SK-N-SH (cell line): ENCODE measurements at regions not wholly inside any gene's neighbourhood (a gene's known extent, or its start where the extent isn't known, plus 50 kb on each side); places are given as distances from the start of the nearest gene placed in this dataset.

Experiments
- CTCF ChIA-PET: fragments of 300-600, 350-600 bp; formaldehyde crosslinking; extraction: SDS; loops from one replicate; lab custom pipeline; 2021; lab: Yijun Ruan, JAX
- POLR2A ChIA-PET: fragments of 350-600 bp; sonication (Branson Sonifier 250); formaldehyde crosslinking; extraction: SDS; loops from one replicate; lab custom pipeline; 2020; ENCODE audit warnings: antibody characterized with exemption, inconsistent platforms; lab: Yijun Ruan, JAX
- DNase-seq: peaks from one replicate; pipeline ENCODE4 v3.0.0; 2012
- H2AFZ ChIP-seq: fragments of 200-600 bp; sonication (generic); 2 replicates; pipeline ENCODE4 v1.8.1; 2016; ENCODE audit warnings: antibody characterized with exemption, mild to moderate bottlenecking, low read depth
- H3F3A ChIP-seq: fragments of 200-600 bp; sonication (generic); replicated peaks from 2 replicates; pipeline ENCODE3; 2016; ENCODE audit warnings: antibody characterized with exemption, mild to moderate bottlenecking; ENCODE audit not compliant: insufficient read depth
- H3K27ac ChIP-seq, 2 experiments: fragments of 200-500 bp in 1 of 2; fragments of 200-600 bp in 1 of 2; sonication (Bioruptor generic) in 1 of 2; sonication (generic), shearing (Covaris generic) in 1 of 2; 2 replicates each; pipeline versions ENCODE4 v1.5.1 to v1.6.1; 2014 to 2016; ENCODE audit warnings: low read depth in 2 of 2, inconsistent platforms in 1 of 2, low read length in 1 of 2, mild to moderate bottlenecking in 1 of 2, mixed read lengths in 1 of 2
- H3K27me3 ChIP-seq: fragments of 200-600 bp; sonication (generic), shearing (Covaris generic); 2 replicates; pipeline ENCODE4 v1.6.1; 2016; ENCODE audit warnings: mixed run types; ENCODE audit not compliant: insufficient read depth
- H3K36me3 ChIP-seq, 2 experiments: fragments of 200-500 bp in 1 of 2; fragments of 200-600 bp in 1 of 2; sonication (Bioruptor generic) in 1 of 2; sonication (generic) in 1 of 2; replicated peaks in 1 of 2; 2 replicates each; pipeline versions ENCODE3 to v1.5.1; 2014 to 2016; ENCODE audit warnings: low read length in 1 of 2, mild to moderate bottlenecking in 1 of 2; ENCODE audit not compliant: insufficient read depth in 2 of 2, control insufficient read depth in 1 of 2
- H3K4me1 ChIP-seq, 2 experiments: fragments of 200-500 bp in 1 of 2; fragments of 200-600 bp in 1 of 2; sonication (Bioruptor generic) in 1 of 2; sonication (generic), shearing (Covaris generic) in 1 of 2; 2 replicates each; pipeline versions ENCODE4 v1.5.1 to v1.6.1; 2014 to 2016; ENCODE audit warnings: low read depth in 1 of 2, low read length in 1 of 2, mixed run types in 1 of 2; ENCODE audit not compliant: insufficient read depth in 2 of 2, control insufficient read depth in 1 of 2
- H3K4me2 ChIP-seq: fragments of 200-600 bp; sonication (generic), shearing (Covaris generic); 2 replicates; pipeline ENCODE4 v1.6.1; 2017; ENCODE audit warnings: mixed run types
- H3K4me3 ChIP-seq, 2 experiments: fragments of 200-500 bp in 1 of 2; fragments of 200-600 bp in 1 of 2; sonication (Bioruptor generic) in 1 of 2; sonication (generic), shearing (Covaris generic) in 1 of 2; 2 replicates each; pipeline versions ENCODE4 v1.5.1 to v1.8.1; 2014 to 2016; ENCODE audit warnings: low read depth in 2 of 2, inconsistent platforms in 1 of 2, low read length in 1 of 2, mild to moderate bottlenecking in 1 of 2, mixed read lengths in 1 of 2, moderate library complexity in 1 of 2
- H3K79me2 ChIP-seq: fragments of 200-600 bp; sonication (generic); 2 replicates; pipeline ENCODE4 v1.8.1; 2017; ENCODE audit warnings: mild to moderate bottlenecking; ENCODE audit not compliant: insufficient read depth
- H3K9ac ChIP-seq: fragments of 200-600 bp; sonication (generic); 2 replicates; pipeline ENCODE4 v1.6.1; 2017; ENCODE audit warnings: mixed run types
- H3K9me2 ChIP-seq: fragments of 200-600 bp; sonication (generic); 2 replicates; pipeline ENCODE4 v1.6.1; 2017; ENCODE audit warnings: mixed run types
- H3K9me3 ChIP-seq: fragments of 200-600 bp; sonication (generic); 2 replicates; pipeline ENCODE4 v1.6.1; 2017; ENCODE audit warnings: mixed run types, mild to moderate bottlenecking, moderate library complexity
- H4K20me1 ChIP-seq: fragments of 200-600 bp; sonication (generic); 2 replicates; pipeline ENCODE4 v1.6.1; 2017; ENCODE audit warnings: mild to moderate bottlenecking, mixed run types; ENCODE audit not compliant: insufficient read depth
- ELF1 ChIP-seq: IDR thresholded peaks from 2 replicates; pipeline ENCODE4 v1.4.0; 2012
- FOSL2 ChIP-seq: IDR thresholded peaks from 2 replicates; pipeline ENCODE4 v1.4.0; 2012; ENCODE audit warnings: low read depth, mild to moderate bottlenecking, moderate library complexity, borderline replicate concordance
- FOXJ3 ChIP-seq: sonication (generic); formaldehyde crosslinking; IDR thresholded peaks from 2 replicates; pipeline ENCODE4 v1.5.1; 2020; ENCODE audit warnings: mild to moderate bottlenecking, missing genetic modification reagents
- FOXM1 ChIP-seq: IDR thresholded peaks from 2 replicates; pipeline ENCODE4 v1.4.0; 2012; ENCODE audit warnings: low read depth, mild to moderate bottlenecking
- GABPA ChIP-seq: IDR thresholded peaks from 2 replicates; pipeline ENCODE4 v1.4.0; 2012; ENCODE audit warnings: low read depth, mild to moderate bottlenecking
- GATA2 ChIP-seq: sonication (generic); formaldehyde crosslinking; IDR thresholded peaks from 2 replicates; pipeline ENCODE4 v1.5.0; 2020; ENCODE audit warnings: mild to moderate bottlenecking, missing genetic modification reagents
- IRF3 ChIP-seq: fragments of 150-350 bp; IDR thresholded peaks from 2 replicates; pipeline ENCODE4 v1.6.1; 2016; ENCODE audit warnings: mild to moderate bottlenecking, low read depth, low read length
- JUND ChIP-seq: IDR thresholded peaks from 2 replicates; pipeline ENCODE4 v1.4.0; 2012
- MAX ChIP-seq: IDR thresholded peaks from 2 replicates; pipeline ENCODE4 v1.4.0; 2012; ENCODE audit warnings: low read depth
- MEF2A ChIP-seq: IDR thresholded peaks from 2 replicates; pipeline ENCODE4 v1.4.0; 2012; ENCODE audit warnings: low read depth, borderline replicate concordance
- MXI1 ChIP-seq: IDR thresholded peaks from 2 replicates; pipeline ENCODE4 v1.6.1; 2012; ENCODE audit warnings: mild to moderate bottlenecking, low read depth, low read length, improper control_type of control experiment
- NRF1 ChIP-seq: IDR thresholded peaks from 2 replicates; pipeline ENCODE4 v1.6.1; 2012; ENCODE audit warnings: low read depth, mild to moderate bottlenecking, low read length
- PBX3 ChIP-seq: IDR thresholded peaks from 2 replicates; pipeline ENCODE4; 2012
- POLR2AphosphoS5 ChIP-seq: IDR thresholded peaks from 2 replicates; pipeline ENCODE4 v1.6.1; 2012; ENCODE audit warnings: low read depth, low read length
- RFX5 ChIP-seq: IDR thresholded peaks from 2 replicates; pipeline ENCODE4 v1.6.1; 2012; ENCODE audit warnings: mild to moderate bottlenecking, improper control_type of control experiment, low read length
- RXRA ChIP-seq: IDR thresholded peaks from 2 replicates; pipeline ENCODE4 v1.4.0; 2012; ENCODE audit warnings: low read depth, mild to moderate bottlenecking, borderline replicate concordance
- SIN3A ChIP-seq: IDR thresholded peaks from 2 replicates; pipeline ENCODE4 v1.6.1; 2012; ENCODE audit warnings: low read depth, mild to moderate bottlenecking, low read length, moderate library complexity, borderline replicate concordance
- SMC3 ChIP-seq: IDR thresholded peaks from 2 replicates; pipeline ENCODE4 v1.6.1; 2012; ENCODE audit warnings: low read depth, low read length, improper control_type of control experiment
- TAF1 ChIP-seq: IDR thresholded peaks from 2 replicates; pipeline ENCODE4 v1.6.1; 2012; ENCODE audit warnings: low read depth, mild to moderate bottlenecking, low read length, moderate library complexity, borderline replicate concordance
- TCF12 ChIP-seq: IDR thresholded peaks from 2 replicates; pipeline ENCODE4 v1.4.0; 2012
- TEAD4 ChIP-seq: IDR thresholded peaks from 2 replicates; pipeline ENCODE4 v1.4.0; 2012; ENCODE audit warnings: mild to moderate bottlenecking, borderline replicate concordance; ENCODE audit not compliant: insufficient read depth
- USF1 ChIP-seq: IDR thresholded peaks from 2 replicates; pipeline ENCODE4 v1.4.0; 2012; ENCODE audit warnings: low read depth, borderline replicate concordance
- USF2 ChIP-seq: fragments of 150-350 bp; IDR thresholded peaks from 2 replicates; pipeline ENCODE4 v1.6.1; 2017; ENCODE audit warnings: antibody characterized with exemption, low read length, low read depth, borderline replicate concordance
- YY1 ChIP-seq: IDR thresholded peaks from 2 replicates; pipeline ENCODE4 v1.4.0; 2012; ENCODE audit warnings: low read depth, mild to moderate bottlenecking
- WGBS: methylation state at CpG from one replicate; pipeline ENCODE4 v1.1.6; 2017; ENCODE audit warnings: low lambda C conversion rate; 5-methylcytosine and 5-hydroxymethylcytosine counted together

DNA sequence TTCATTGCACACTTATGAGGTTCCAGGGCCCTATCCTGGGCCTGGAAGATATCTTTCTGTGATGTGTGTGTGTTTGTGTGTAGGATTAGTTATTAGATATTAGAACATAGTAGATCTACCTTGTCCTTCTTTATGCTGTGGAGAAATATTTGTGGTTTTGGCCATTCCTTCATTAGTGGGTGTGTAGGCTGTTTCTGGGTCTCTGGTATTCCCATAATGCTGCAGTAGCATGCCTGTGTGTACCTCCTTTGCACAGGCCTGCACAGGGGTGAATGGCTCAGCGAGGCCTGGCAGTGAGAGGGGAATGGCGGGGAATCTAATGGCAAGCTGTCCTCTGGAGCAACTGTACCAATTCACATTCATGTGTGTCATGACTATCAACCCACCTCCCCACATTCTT is 125.8 kb upstream of the MRPS22 start:
- no peaks in the 10 kb centered on the region for H3K79me2 ChIP-seq
- no peak overlapping the region for H3K9ac ChIP-seq
- H4K20me1 ChIP-seq, result no peaks in the 10 kb centered on the region
- no peaks in the 10 kb centered on the region for H3K36me3 ChIP-seq
- H3K4me1 ChIP-seq, result no peaks in the 10 kb centered on the region
- no peaks in the 10 kb centered on the region for H3K9me3 ChIP-seq
- no peak for DNase-seq
- no peaks in the 10 kb centered on the region for H3F3A ChIP-seq
- H2AFZ ChIP-seq, result no peak overlapping the region
- no peak overlapping the region for H3K4me3 ChIP-seq
- 37% methylated on average over 2 of the region's 2 CpGs for WGBS
- ChIA-PET POLR2A (no interaction called here), CTCF (no interaction called here)
- no peaks in the 10 kb centered on the region for H3K9me2 ChIP-seq
- TF ChIP-seq SIN3A (no peak), ELF1 (no peak), FOSL2 (no peak), MEF2A (no peak), YY1 (no peak), SMC3 (no peak), PBX3 (no peak), TCF12 (no peak), GATA2 (CRISPR knock-in tag) (no peak), FOXM1 (no peak), MAX (no peak), RFX5 (no peak), JUND (no peak), POLR2AphosphoS5 (no peak), GABPA (no peak), USF2 (no peak)
- no peak overlapping the region for H3K27ac ChIP-seq
- no peaks in the 10 kb centered on the region; the same call in 1 of the 2 replicates for H3K27me3 ChIP-seq
- H3K4me2 ChIP-seq, result no peak overlapping the region

- Histone ChIP-seq H2AFZ (no peak overlapping the region), H3K9me2 (no peaks in the 10 kb centered on the region), H3K9ac (no peak overlapping the region), H3K36me3 (no peaks in the 10 kb centered on the region), H3K27ac (no peak overlapping the region), H3K79me2 (no peaks in the 10 kb centered on the region), H3K4me2 (no peak overlapping the region), H3K4me3 (no peak overlapping the region), H3K4me1 (no peaks in the 10 kb centered on the region), H3F3A (no peaks in the 10 kb centered on the region), H3K27me3 (no peaks in the 10 kb centered on the region; the same call in 1 of the 2 replicates), H3K9me3 (no peaks in the 10 kb centered on the region), H4K20me1 (no peaks in the 10 kb centered on the region)
- ChIA-PET CTCF (no interaction called here), POLR2A (no interaction called here)
- WGBS, result 63% methylated on average over 4 of the region's 4 CpGs
- no peak for TF ChIP-seq RFX5
- no peak for TF ChIP-seq FOXJ3 (CRISPR knock-in tag)
- no peak for TF ChIP-seq IRF3
- TF ChIP-seq SIN3A, result no peak
- no peak for TF ChIP-seq RXRA
- no peak for TF ChIP-seq TEAD4
- no peak for TF ChIP-seq USF1
- TF ChIP-seq FOSL2, result no peak
- no peak for TF ChIP-seq MXI1
- TF ChIP-seq TAF1, result no peak
- no peak for TF ChIP-seq NRF1
- TF ChIP-seq PBX3, result no peak
- DNase-seq, result no peak
These were observed 124.4 kb upstream of the MRPS22 start for GRCh38 chr3:139219463-139219862.
